H1 (cell line): ENCODE measurements at regions not wholly inside any gene's neighbourhood (a gene's known extent, or its start where the extent isn't known, plus 50 kb on each side); places are given as distances from the start of the nearest gene placed in this dataset.

Source experiments
- CTCF ChIA-PET: fragments of 300-600 bp; sonication (Branson Sonifier 250); formaldehyde crosslinking; loops from one replicate; lab custom pipeline; 2021; ENCODE audit not compliant: partially characterized antibody; lab: Charles Lee
- POLR2A ChIA-PET: fragments of 300-600 bp; sonication (Branson Sonifier 250); formaldehyde crosslinking; loops from one replicate; lab custom pipeline; 2021; ENCODE audit warnings: inconsistent platforms; ENCODE audit not compliant: partially characterized antibody; lab: Charles Lee
- DNase-seq, 2 experiments: peaks; one replicate each; pipeline versions ENCODE4 v3.0.0 to v3.0.0-alpha.2; 2010 to 2022; ENCODE audit warnings: low spot score in 2 of 2, low read depth in 1 of 2, mixed read lengths in 1 of 2
- FAIRE-seq: peaks from 2 replicates; lab custom pipeline; 2011; peaks lifted over from hg19 to GRCh38; lab: Jason Lieb, UNC
- H2AFZ ChIP-seq: 2 replicates; pipeline ENCODE4 v1.8.1; 2012; ENCODE audit warnings: low read length, inconsistent platforms
- H2AK5ac ChIP-seq: 2 replicates; pipeline ENCODE4 v1.6.1; 2013; ENCODE audit warnings: low read depth, low read length
- H2BK120ac ChIP-seq: replicated peaks from 2 replicates; pipeline ENCODE3; 2013; ENCODE audit warnings: low read depth, low read length, inconsistent platforms
- H2BK12ac ChIP-seq: 2 replicates; pipeline ENCODE4 v1.6.1; 2013; ENCODE audit warnings: low read depth, low read length
- H2BK15ac ChIP-seq: 2 replicates; pipeline ENCODE4 v1.6.1; 2013; ENCODE audit warnings: low read length
- H2BK20ac ChIP-seq: 2 replicates; pipeline ENCODE4 v1.6.1; 2013; ENCODE audit warnings: low read length
- H2BK5ac ChIP-seq: 2 replicates; pipeline ENCODE4 v1.6.1; 2013; ENCODE audit warnings: low read depth, low read length
- H3K14ac ChIP-seq: 2 replicates; pipeline ENCODE4 v1.6.1; 2013; ENCODE audit warnings: inconsistent platforms; ENCODE audit not compliant: insufficient read length
- H3K18ac ChIP-seq: 2 replicates; pipeline ENCODE4 v1.6.1; 2013; ENCODE audit warnings: low read length; ENCODE audit errors: extremely low read depth
- H3K23ac ChIP-seq: 2 replicates; pipeline ENCODE4 v1.6.1; 2013; ENCODE audit warnings: inconsistent platforms; ENCODE audit not compliant: insufficient read length
- H3K23me2 ChIP-seq: 2 replicates; pipeline ENCODE4 v1.6.1; 2013; ENCODE audit warnings: low read depth, low read length
- H3K27ac ChIP-seq: 2 replicates; pipeline ENCODE4 v1.6.1; 2011; ENCODE audit warnings: low read depth, low read length, inconsistent platforms
- H3K27me3 ChIP-seq, 4 experiments: replicated peaks in 1 of 4; 1 replicate in 1 of 4; 2 replicates in 3 of 4; pipeline versions ENCODE4 v1.6.1 to v1.8.1; 2011 to 2013; ENCODE audit warnings: low read length in 3 of 4, mild to moderate bottlenecking in 3 of 4, inconsistent platforms in 2 of 4, mixed read lengths in 2 of 4, moderate library complexity in 1 of 4; ENCODE audit not compliant: control insufficient read depth in 3 of 4, insufficient read depth in 3 of 4; ENCODE audit errors: extremely low read depth in 1 of 4
- H3K36me3 ChIP-seq, 4 experiments: 2 replicates each; pipeline versions ENCODE4 v1.6.1 to v1.8.1; 2011 to 2013; ENCODE audit warnings: mild to moderate bottlenecking in 4 of 4, low read length in 3 of 4, moderate library complexity in 2 of 4, control low read depth in 1 of 4, inconsistent platforms in 1 of 4; ENCODE audit not compliant: insufficient read depth in 4 of 4, control insufficient read depth in 2 of 4
- H3K4ac ChIP-seq: replicated peaks from 2 replicates; pipeline ENCODE3; 2013; ENCODE audit warnings: low read length, low read depth, mixed read lengths, inconsistent platforms; ENCODE audit not compliant: insufficient read length
- H3K4me1 ChIP-seq, 4 experiments: replicated peaks in 1 of 4; 1 replicate in 1 of 4; 2 replicates in 3 of 4; pipeline versions ENCODE4 v1.6.1 to v1.8.1; 2011 to 2013; ENCODE audit warnings: low read length in 3 of 4, inconsistent platforms in 2 of 4, mixed read lengths in 1 of 4; ENCODE audit not compliant: insufficient read depth in 4 of 4, control insufficient read depth in 3 of 4
- H3K4me2 ChIP-seq, 2 experiments: 2 replicates each; pipeline versions ENCODE4 v1.6.1 to v1.8.1; 2011 to 2013; ENCODE audit warnings: low read depth in 2 of 2, low read length in 2 of 2, control low read depth in 1 of 2, inconsistent platforms in 1 of 2, mild to moderate bottlenecking in 1 of 2; ENCODE audit not compliant: insufficient read depth in 1 of 2
- H3K4me3 ChIP-seq, 4 experiments: fragments of 200-600, 300-600 bp in 1 of 4; sonication (generic), shearing (Covaris generic), sonication (Bioruptor Twin) in 1 of 4; 2 replicates each; pipeline versions ENCODE4 v1.5.1 to v1.8.1; 2011 to 2016; ENCODE audit warnings: low read length in 4 of 4, low read depth in 3 of 4, control low read depth in 2 of 4, inconsistent platforms in 2 of 4, mild to moderate bottlenecking in 2 of 4, mixed read lengths in 1 of 4, moderate library complexity in 1 of 4; ENCODE audit not compliant: insufficient read depth in 2 of 4; ENCODE audit errors: extremely low read depth in 1 of 4
- H3K56ac ChIP-seq: replicated peaks from 2 replicates; pipeline ENCODE3; 2013; ENCODE audit warnings: low read depth, mild to moderate bottlenecking, mixed read lengths, low read length, inconsistent platforms; ENCODE audit not compliant: insufficient read length
- H3K79me1 ChIP-seq: 2 replicates; pipeline ENCODE4 v1.6.1; 2013; ENCODE audit warnings: low read depth, low read length, control low read depth
- H3K79me2 ChIP-seq, 2 experiments: 2 replicates each; pipeline versions ENCODE4 v1.6.1 to v1.8.1; 2012 to 2013; ENCODE audit warnings: low read length in 2 of 2, mild to moderate bottlenecking in 2 of 2, inconsistent platforms in 1 of 2; ENCODE audit not compliant: insufficient read depth in 2 of 2, control insufficient read depth in 1 of 2
- H3K9ac ChIP-seq, 4 experiments: replicated peaks in 1 of 4; 1 replicate in 1 of 4; 2 replicates in 3 of 4; pipeline versions ENCODE4 v1.6.1 to v1.8.1; 2011 to 2013; ENCODE audit warnings: low read depth in 3 of 4, low read length in 3 of 4, control low read depth in 2 of 4, mild to moderate bottlenecking in 2 of 4, moderate library complexity in 2 of 4, inconsistent platforms in 1 of 4; ENCODE audit errors: extremely low read depth in 1 of 4
- H3K9me3 ChIP-seq, 2 experiments: 2 replicates each; pipeline versions ENCODE4 v1.6.1 to v1.8.1; 2012 to 2013; ENCODE audit warnings: mild to moderate bottlenecking in 2 of 2, moderate library complexity in 2 of 2, control low read depth in 1 of 2, inconsistent platforms in 1 of 2, low read depth in 1 of 2, low read length in 1 of 2, mixed read lengths in 1 of 2; ENCODE audit not compliant: insufficient read depth in 2 of 2
- H4K20me1 ChIP-seq, 2 experiments: replicated peaks in 1 of 2; 2 replicates each; pipeline versions ENCODE3 to v1.8.1; 2011 to 2013; ENCODE audit warnings: inconsistent platforms in 2 of 2, low read length in 2 of 2, mild to moderate bottlenecking in 1 of 2; ENCODE audit not compliant: insufficient read depth in 2 of 2, control insufficient read depth in 1 of 2
- H4K5ac ChIP-seq: 2 replicates; pipeline ENCODE4 v1.6.1; 2013; ENCODE audit warnings: low read length, low read depth, mixed read lengths, inconsistent platforms; ENCODE audit not compliant: insufficient read length
- H4K8ac ChIP-seq: 2 replicates; pipeline ENCODE4 v1.8.0; 2013; ENCODE audit warnings: mild to moderate bottlenecking, moderate library complexity, low read length, inconsistent platforms; ENCODE audit not compliant: insufficient read depth; ENCODE audit errors: extremely low read depth
- H4K91ac ChIP-seq: replicated peaks from 2 replicates; pipeline ENCODE3; 2013; ENCODE audit warnings: low read length, mixed read lengths, inconsistent platforms; ENCODE audit not compliant: insufficient read length
- EGR1 ChIP-seq: IDR thresholded peaks from 2 replicates; pipeline ENCODE4 v1.6.1; 2011; ENCODE audit warnings: low read depth, low read length, borderline replicate concordance
- GABPA ChIP-seq: IDR thresholded peaks from 2 replicates; pipeline ENCODE4 v1.6.1; 2011; ENCODE audit warnings: mild to moderate bottlenecking, low read length, moderate library complexity, borderline replicate concordance; ENCODE audit not compliant: insufficient read depth
- JUN ChIP-seq: IDR thresholded peaks from 2 replicates; pipeline ENCODE4 v1.6.1; 2011; ENCODE audit warnings: low read depth, mild to moderate bottlenecking, improper control_type of control experiment, low read length
- JUND ChIP-seq: IDR thresholded peaks from 2 replicates; pipeline ENCODE4 v1.6.1; 2011; ENCODE audit warnings: mild to moderate bottlenecking, improper control_type of control experiment, low read length
- KDM5A ChIP-seq: fragments of 200-600 bp; IDR thresholded peaks from 2 replicates; pipeline ENCODE4 v1.7.1; 2012; ENCODE audit warnings: mild to moderate bottlenecking, low read length, inconsistent platforms, mixed read lengths
- SAP30 ChIP-seq: fragments of 300-600 bp; sonication (generic); IDR thresholded peaks from 2 replicates; pipeline ENCODE4 v1.7.1; 2012; ENCODE audit warnings: low read length, moderate library complexity, mild to moderate bottlenecking, inconsistent platforms; ENCODE audit not compliant: insufficient read depth, insufficient replicate concordance
- SRF ChIP-seq: IDR thresholded peaks from 2 replicates; pipeline ENCODE4 v1.6.1; 2011; ENCODE audit warnings: mild to moderate bottlenecking, low read depth, low read length, moderate library complexity
- TAF1 ChIP-seq: IDR thresholded peaks from 2 replicates; pipeline ENCODE4 v1.6.1; 2011; ENCODE audit warnings: mild to moderate bottlenecking, low read depth, low read length
- TCF12 ChIP-seq: IDR thresholded peaks from 2 replicates; pipeline ENCODE4 v1.6.1; 2011; ENCODE audit warnings: low read depth, mild to moderate bottlenecking, low read length
- WGBS, 2 experiments: shearing (Covaris generic) in 1 of 2; methylation state at CpG; one replicate each; pipeline versions ENCODE4 v1.1.6 to v1.1.7; 2013 to 2015; ENCODE audit warnings: low lambda C conversion rate in 2 of 2, mixed read lengths in 2 of 2, inconsistent platforms in 1 of 2, low coverage in 1 of 2, missing lambda C conversion rate in 1 of 2; ENCODE audit not compliant: insufficient replicate concordance in 2 of 2, insufficient coverage in 1 of 2, insufficient read length in 1 of 2; ENCODE audit errors: extremely low coverage in 1 of 2, missing lambda C conversion rate in 1 of 2; 5-methylcytosine and 5-hydroxymethylcytosine counted together

DNA sequence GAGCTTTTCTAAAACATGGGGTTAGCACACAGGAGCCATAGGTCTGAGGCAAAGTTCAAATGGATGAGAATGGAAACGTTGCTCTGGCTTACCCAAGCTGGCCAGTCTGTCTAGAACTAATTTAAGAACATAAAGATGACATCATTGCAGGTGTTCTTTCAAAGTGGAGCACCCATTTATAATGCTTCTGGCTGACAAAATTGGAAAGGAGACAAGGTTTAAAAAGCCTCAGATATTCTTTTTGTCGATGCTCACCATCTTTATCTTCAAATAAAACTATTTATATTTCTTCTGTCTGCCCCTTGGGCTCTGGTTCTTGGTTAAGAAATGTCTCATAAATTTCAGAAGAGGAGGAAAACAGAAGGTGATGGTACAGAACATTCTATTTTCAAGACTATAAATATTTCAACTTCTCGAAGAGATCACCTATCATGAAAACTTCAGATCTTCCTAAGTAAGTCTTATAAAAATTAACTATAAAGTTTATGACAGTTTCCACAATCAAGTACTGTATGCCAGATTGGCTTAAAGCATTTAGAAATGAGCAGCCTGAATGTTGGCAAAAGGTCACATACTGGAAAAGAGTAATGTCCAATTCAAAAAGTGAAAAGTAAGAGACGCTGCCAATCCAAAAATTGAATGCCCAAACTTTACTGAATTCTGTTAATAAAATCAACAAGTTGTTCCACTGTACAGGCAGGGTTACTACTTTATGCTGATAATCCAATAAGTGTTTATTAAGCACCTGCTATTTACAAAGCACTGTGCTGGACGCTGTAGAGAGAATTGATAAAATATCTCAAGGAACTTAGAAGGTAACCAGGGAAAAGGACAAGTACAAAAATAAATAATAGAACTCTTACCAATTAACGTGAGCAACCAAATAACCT lies 92.0 kb downstream of the ETS2 start:
- no peak overlapping the region for H2BK12ac ChIP-seq
- FAIRE-seq (no peak), DNase-seq (no peak)
- no peak overlapping the region for H2AK5ac ChIP-seq
- H3K4ac ChIP-seq, result no peak overlapping the region
- no peak overlapping the region for H2BK5ac ChIP-seq
- H4K5ac ChIP-seq, result no peak overlapping the region
- H3K23ac ChIP-seq, result no peak overlapping the region
- no peak overlapping the region for H3K4me2 ChIP-seq
- no peaks in the 10 kb centered on the region for H3K36me3 ChIP-seq
- H3K14ac ChIP-seq, result no peak overlapping the region
- H3K79me1 ChIP-seq, result no peaks in the 10 kb centered on the region
- H3K4me1 ChIP-seq, result no peaks in the 10 kb centered on the region
- 87% methylated on average over 6 of the region's 6 CpGs; no CpG with 5 or more reads in 1 of the 2 experiments for WGBS, 2 experiments
- no peak overlapping the region for H3K4me3 ChIP-seq
- H3K79me2 ChIP-seq, result no peaks in the 10 kb centered on the region
- ChIA-PET POLR2A (no interaction called here), CTCF (no interaction called here)
- no peak overlapping the region for H4K8ac ChIP-seq
- no peak overlapping the region for H2BK20ac ChIP-seq
- TF ChIP-seq SAP30 (no peak), TCF12 (no peak), SRF (no peak), JUN (no peak), KDM5A (no peak), TAF1 (no peak), GABPA (no peak), EGR1 (no peak), JUND (no peak)
- no peak overlapping the region for H2BK120ac ChIP-seq
- no peak overlapping the region for H4K91ac ChIP-seq
- no peaks in the 10 kb centered on the region for H3K27me3 ChIP-seq
- H3K9me3 ChIP-seq, result no peaks in the 10 kb centered on the region
- H2AFZ ChIP-seq, result no peak overlapping the region
- no peak overlapping the region for H3K27ac ChIP-seq
- H3K56ac ChIP-seq, result no peak overlapping the region
- H3K9ac ChIP-seq, result no peak overlapping the region
- H4K20me1 ChIP-seq, result no peaks in the 10 kb centered on the region
- no peaks in the 10 kb centered on the region for H3K23me2 ChIP-seq
- H2BK15ac ChIP-seq, result no peak overlapping the region
- H3K18ac ChIP-seq, result no peak overlapping the region
